Muscle of leg (tissue), 3 donors: ENCODE measurements at regions not wholly inside any gene's neighbourhood (a gene's known extent, or its start where the extent isn't known, plus 50 kb on each side); places are given as distances from the start of the nearest gene placed in this dataset.
"Not testable (repeated sequence)": the region's sequence is repeated elsewhere in the genome, so short reads cannot be mapped to it uniquely, and the experiment has no call there.

ENCODE experiments used
- DNase-seq: peaks from one replicate; pipeline ENCODE4 v3.0.0; 2013
- H3K27ac ChIP-seq: one replicate; pipeline ENCODE4 v1.5.1; 2013; ENCODE audit warnings: mild to moderate bottlenecking, low read length, control low read depth
- H3K27me3 ChIP-seq: one replicate; pipeline ENCODE4 v1.6.1; 2013; ENCODE audit warnings: low read length; ENCODE audit not compliant: control insufficient read depth, insufficient read depth
- H3K36me3 ChIP-seq: one replicate; pipeline ENCODE4 v1.6.1; 2013; ENCODE audit warnings: low read length; ENCODE audit not compliant: control insufficient read depth, insufficient read depth
- H3K4me1 ChIP-seq: one replicate; pipeline ENCODE4 v1.6.1; 2013; ENCODE audit warnings: low read length; ENCODE audit not compliant: control insufficient read depth, insufficient read depth
- H3K4me3 ChIP-seq: one replicate; pipeline ENCODE4 v1.5.1; 2013; ENCODE audit warnings: low read length, control low read depth
- H3K9me3 ChIP-seq: replicated peaks from 2 replicates; pipeline ENCODE4 v1.6.1; 2013; ENCODE audit warnings: low read depth, low read length; ENCODE audit not compliant: control insufficient read depth
- whole genome bisulfite sequencing: methylation state at CpG from one replicate; pipeline ENCODE4 v1.1.5; 2013; ENCODE audit warnings: missing lambda C conversion rate; ENCODE audit not compliant: insufficient coverage; 5-methylcytosine and 5-hydroxymethylcytosine counted together

GRCh38 chr3:118637846-118638245 is 396.8 kb downstream of the IGSF11 start:
- no peak for DNase-seq
- H3K9me3 ChIP-seq = no peaks in the 10 kb centered on the region
- 73% methylated on average over 4 of the region's 9 CpGs for WGBS

GRCh38 chr3:118641608-118642007 is 393.0 kb downstream of the IGSF11 start:
- no peaks in the 10 kb centered on the region for H3K36me3 ChIP-seq
- peak; percentile 51 for DNase-seq
- no peaks in the 10 kb centered on the region for H3K4me1 ChIP-seq
- 5% methylated on average over 3 of the region's 4 CpGs for WGBS
- no peaks in the 10 kb centered on the region for H3K9me3 ChIP-seq
- no peak overlapping the region for H3K27ac ChIP-seq
- no peaks in the 10 kb centered on the region for H3K27me3 ChIP-seq
- no peak overlapping the region for H3K4me3 ChIP-seq

More at GRCh38 chr3:118637846-118638245, 396.8 kb downstream of the IGSF11 start:
- Histone ChIP-seq H3K4me1 (no peaks in the 10 kb centered on the region), H3K27ac (no peak overlapping the region), H3K36me3 (no peaks in the 10 kb centered on the region), H3K27me3 (no peaks in the 10 kb centered on the region), H3K4me3 (no peak overlapping the region)

DNA sequence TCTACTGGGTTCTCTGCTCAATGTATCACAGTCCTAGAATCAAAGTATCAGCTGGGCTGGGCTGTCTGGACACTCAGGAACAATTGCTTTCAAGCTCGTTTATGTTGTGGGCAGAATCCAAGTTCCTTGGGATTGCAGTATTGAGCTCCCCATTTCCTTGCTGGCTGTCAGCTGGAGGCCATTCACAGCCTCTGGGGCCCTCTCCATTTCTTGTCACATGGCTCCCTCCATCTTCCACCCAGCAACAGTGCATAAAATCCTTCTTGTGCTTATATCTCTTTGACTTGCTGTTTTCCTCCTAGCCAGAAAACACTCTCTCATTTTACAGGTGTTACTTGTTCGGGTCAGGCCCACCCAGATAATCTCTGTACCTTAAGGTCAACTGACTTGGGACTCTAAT is 363.5 kb downstream of the IGSF11 start:
- no peaks in the 10 kb centered on the region for H3K4me1 ChIP-seq
- WGBS = 8% methylated on average over 1 of the region's 2 CpGs

GRCh38 chr3:118675305-118675704 is 359.3 kb downstream of the IGSF11 start:
- Histone ChIP-seq H3K4me3 (no peak overlapping the region), H3K27me3 (no peaks in the 10 kb centered on the region), H3K27ac (no peak overlapping the region), H3K36me3 (no peaks in the 10 kb centered on the region), H3K9me3 (no peaks in the 10 kb centered on the region), H3K4me1 (no peaks in the 10 kb centered on the region)
- DNase-seq = no peak
- WGBS = no CpG with 5 or more reads among the region's 2 CpGs

More for the DNA sequence above, 363.5 kb downstream of the IGSF11 start:
- H3K27me3 ChIP-seq = no peaks in the 10 kb centered on the region
- H3K9me3 ChIP-seq = no peaks in the 10 kb centered on the region
- no peaks in the 10 kb centered on the region for H3K36me3 ChIP-seq
- H3K4me3 ChIP-seq = no peak overlapping the region
- H3K27ac ChIP-seq = no peak overlapping the region
- DNase-seq = no peak

- not testable (repeated sequence) for H3K4me3 ChIP-seq, H3K4me1 ChIP-seq, H3K9me3 ChIP-seq, H3K36me3 ChIP-seq, DNase-seq, H3K27me3 ChIP-seq, H3K27ac ChIP-seq
Measured at GRCh38 chr3:118678663-118679062, 356.0 kb downstream of the IGSF11 start.

GRCh38 chr3:118682921-118683320 is 351.7 kb downstream of the IGSF11 start:
- no peaks in the 10 kb centered on the region for H3K4me1 ChIP-seq
- H3K36me3 ChIP-seq = no peaks in the 10 kb centered on the region
- peak; percentile 89 for DNase-seq
- no CpG with 5 or more reads among the region's 2 CpGs for WGBS
- no peak overlapping the region for H3K4me3 ChIP-seq
- H3K27ac ChIP-seq = no peak overlapping the region
- H3K27me3 ChIP-seq = no peaks in the 10 kb centered on the region
- H3K9me3 ChIP-seq = no peaks in the 10 kb centered on the region

- DNase-seq = no peak
- no peaks in the 10 kb centered on the region for H3K27me3 ChIP-seq
- WGBS = 85% methylated on average over 4 of the region's 6 CpGs
- H3K36me3 ChIP-seq = no peaks in the 10 kb centered on the region
- no peaks in the 10 kb centered on the region for H3K4me1 ChIP-seq
- no peak overlapping the region for H3K4me3 ChIP-seq
- H3K27ac ChIP-seq = no peak overlapping the region
- no peaks in the 10 kb centered on the region for H3K9me3 ChIP-seq
Measured at GRCh38 chr3:118683636-118684035, 351.0 kb downstream of the IGSF11 start.

DNA sequence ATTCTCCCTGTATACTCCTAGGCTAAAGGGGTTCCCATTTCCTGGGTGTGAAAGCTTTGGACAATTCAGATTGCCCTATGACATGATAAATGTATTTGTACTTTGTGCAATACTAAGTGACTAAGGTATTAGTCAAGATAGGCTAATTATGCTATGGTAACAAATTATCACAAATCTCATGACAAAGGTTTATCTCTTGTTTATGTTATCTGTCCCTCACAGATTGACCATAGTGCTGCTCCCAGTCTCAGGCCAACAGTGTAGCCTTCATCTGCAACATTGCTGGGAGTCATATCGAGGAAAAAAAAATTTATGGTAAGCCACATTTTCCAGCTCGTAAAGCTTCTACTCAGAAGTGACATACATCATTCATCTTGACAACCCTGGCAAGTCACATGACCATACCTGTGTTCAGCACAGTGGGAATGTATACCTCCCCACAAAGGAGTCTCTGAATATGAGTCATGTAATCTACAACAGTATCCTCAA is 346.2 kb downstream of the IGSF11 start:
- H3K27me3 ChIP-seq = no peaks in the 10 kb centered on the region
- H3K4me1 ChIP-seq = no peaks in the 10 kb centered on the region
- WGBS = no CpG with 5 or more reads among the region's 2 CpGs

GRCh38 chr3:118692416-118692815 is 342.2 kb downstream of the IGSF11 start:
- H3K4me3 ChIP-seq = no peak overlapping the region

More for the DNA sequence above, 346.2 kb downstream of the IGSF11 start:
- Histone ChIP-seq H3K9me3 (no peaks in the 10 kb centered on the region), H3K27ac (no peak overlapping the region), H3K36me3 (no peaks in the 10 kb centered on the region), H3K4me3 (no peak overlapping the region)
- no peak for DNase-seq

GRCh38 chr3:118705487-118706219 is 329.0 kb downstream of the IGSF11 start:
- no peaks in the 10 kb centered on the region for H3K4me1 ChIP-seq
- 39% methylated on average over 6 of the region's 12 CpGs for WGBS
- no peak overlapping the region for H3K27ac ChIP-seq
- H3K27me3 ChIP-seq = no peaks in the 10 kb centered on the region
- no peaks in the 10 kb centered on the region for H3K36me3 ChIP-seq
- DNase-seq = no peak
- no peaks in the 10 kb centered on the region for H3K9me3 ChIP-seq
- H3K4me3 ChIP-seq = no peak overlapping the region

More at GRCh38 chr3:118692416-118692815, 342.2 kb downstream of the IGSF11 start:
- 67% methylated on average over 1 of the region's 1 CpG for WGBS
- H3K9me3 ChIP-seq = no peaks in the 10 kb centered on the region
- no peaks in the 10 kb centered on the region for H3K36me3 ChIP-seq
- H3K4me1 ChIP-seq = no peaks in the 10 kb centered on the region
- no peak overlapping the region for H3K27ac ChIP-seq
- DNase-seq = no peak
- no peaks in the 10 kb centered on the region for H3K27me3 ChIP-seq

- Histone ChIP-seq H3K4me1 (no peaks in the 10 kb centered on the region), H3K9me3 (no peaks in the 10 kb centered on the region), H3K27ac (no peak overlapping the region), H3K27me3 (no peaks in the 10 kb centered on the region), H3K36me3 (no peaks in the 10 kb centered on the region), H3K4me3 (no peak overlapping the region)
- DNase-seq = no peak
Measured at GRCh38 chr3:118707991-118708390, 326.7 kb downstream of the IGSF11 start.
